GM12892 (cell line): ENCODE measurements at regions not wholly inside any gene's neighbourhood (a gene's known extent, or its start where the extent isn't known, plus 50 kb on each side); places are given as distances from the start of the nearest gene placed in this dataset.

ENCODE experiments used
- POLR2A ChIP-seq: IDR thresholded peaks from 2 replicates; pipeline ENCODE4 v1.6.1; 2011; ENCODE audit warnings: low read depth, low read length, control low read depth
- POLR2AphosphoS5 ChIP-seq: IDR thresholded peaks from 2 replicates; pipeline ENCODE4 v1.6.1; 2011; ENCODE audit warnings: low read depth, low read length, control low read depth

DNA sequence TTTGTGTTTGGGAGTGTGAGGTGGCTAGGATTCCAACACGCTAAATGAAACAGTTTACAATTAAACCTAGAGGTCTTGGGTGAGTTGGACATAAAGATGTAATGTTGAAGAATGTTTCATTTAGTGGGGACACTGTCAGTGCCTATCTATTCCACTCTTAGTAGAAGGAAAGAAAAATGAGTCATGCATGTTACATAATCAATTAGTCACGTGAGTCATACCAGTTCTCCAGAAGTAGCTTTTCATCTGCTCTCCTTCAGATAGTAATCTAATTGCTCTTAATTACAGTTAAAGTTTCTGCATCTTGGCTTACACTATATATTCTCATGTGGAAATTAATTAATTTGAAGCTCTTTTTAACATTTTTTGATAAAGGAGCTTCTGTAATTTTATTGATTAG, 115.7 kb upstream of the P2RY1 start:
- TF ChIP-seq POLR2AphosphoS5 (no peak), POLR2A (no peak)
